ENCODE measurements at regions not wholly inside any gene's neighbourhood (a gene's known extent, or its start where the extent isn't known, plus 50 kb on each side); places are given as distances from the start of the nearest gene placed in this dataset.

DNA sequence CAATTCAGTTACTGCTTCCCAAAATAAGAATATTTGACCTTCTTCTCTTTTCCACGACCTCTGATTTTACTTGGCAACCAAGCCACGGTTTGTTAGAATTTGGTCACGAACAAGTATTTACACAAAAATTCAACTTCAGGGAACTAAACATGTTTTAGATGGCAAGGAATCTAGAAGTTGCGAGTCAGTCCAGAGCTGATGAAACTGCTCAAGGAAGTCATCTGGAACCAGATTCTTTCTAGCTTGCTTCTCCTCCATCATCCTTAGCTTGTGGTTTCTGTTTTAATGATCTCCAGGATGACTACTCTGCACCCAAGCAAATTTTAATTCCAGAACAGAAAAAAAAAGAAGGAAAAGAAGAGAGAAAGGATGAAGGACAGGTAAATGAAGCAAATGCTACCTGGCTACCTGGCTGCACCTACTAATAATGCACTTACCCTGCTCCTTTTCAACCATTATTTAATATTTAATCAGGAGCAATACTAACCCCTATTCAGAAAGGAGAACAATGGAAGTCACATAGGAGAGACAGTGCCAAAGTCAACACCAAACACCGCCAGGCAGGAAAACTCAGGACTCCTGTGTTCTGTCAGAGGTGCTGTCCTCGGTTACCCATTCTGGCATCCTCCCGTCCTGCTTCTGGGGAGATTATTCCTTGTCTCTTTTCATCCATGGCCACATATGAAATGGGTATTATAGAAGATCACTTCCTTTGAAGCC lies 54.2 kb upstream of the RGS7 start:
- ChIA-PET CTCF (no interaction called here), POLR2A (no interaction called here)
- ATAC-seq, result no peak
- Histone ChIP-seq H3K36me3 (ENCODE audit: control insufficient read depth, insufficient read depth, low read length) (no peaks in the 10 kb centered on the region), H3K4me1 (ENCODE audit: control insufficient read depth, insufficient read depth, low read length) (no peaks in the 10 kb centered on the region), H3K9me3 (ENCODE audit: control insufficient read depth, insufficient read depth, low read depth, low read length) (no peaks in the 10 kb centered on the region), H3K27ac (ENCODE audit: low read length) (no peak overlapping the region), H3K4me3 (ENCODE audit: low read depth in 2 of 2, low read length in 2 of 2) (no peak overlapping the region), H3K27me3 (ENCODE audit: control insufficient read depth, insufficient read depth, low read length) (no peaks in the 10 kb centered on the region; the same call in none of the 2 replicates)
- intact Hi-C loops (cut with micrococcal nuclease; ENCODE audit: unreplicated experiment), result no loop called here
- TF ChIP-seq, protein P1, sequence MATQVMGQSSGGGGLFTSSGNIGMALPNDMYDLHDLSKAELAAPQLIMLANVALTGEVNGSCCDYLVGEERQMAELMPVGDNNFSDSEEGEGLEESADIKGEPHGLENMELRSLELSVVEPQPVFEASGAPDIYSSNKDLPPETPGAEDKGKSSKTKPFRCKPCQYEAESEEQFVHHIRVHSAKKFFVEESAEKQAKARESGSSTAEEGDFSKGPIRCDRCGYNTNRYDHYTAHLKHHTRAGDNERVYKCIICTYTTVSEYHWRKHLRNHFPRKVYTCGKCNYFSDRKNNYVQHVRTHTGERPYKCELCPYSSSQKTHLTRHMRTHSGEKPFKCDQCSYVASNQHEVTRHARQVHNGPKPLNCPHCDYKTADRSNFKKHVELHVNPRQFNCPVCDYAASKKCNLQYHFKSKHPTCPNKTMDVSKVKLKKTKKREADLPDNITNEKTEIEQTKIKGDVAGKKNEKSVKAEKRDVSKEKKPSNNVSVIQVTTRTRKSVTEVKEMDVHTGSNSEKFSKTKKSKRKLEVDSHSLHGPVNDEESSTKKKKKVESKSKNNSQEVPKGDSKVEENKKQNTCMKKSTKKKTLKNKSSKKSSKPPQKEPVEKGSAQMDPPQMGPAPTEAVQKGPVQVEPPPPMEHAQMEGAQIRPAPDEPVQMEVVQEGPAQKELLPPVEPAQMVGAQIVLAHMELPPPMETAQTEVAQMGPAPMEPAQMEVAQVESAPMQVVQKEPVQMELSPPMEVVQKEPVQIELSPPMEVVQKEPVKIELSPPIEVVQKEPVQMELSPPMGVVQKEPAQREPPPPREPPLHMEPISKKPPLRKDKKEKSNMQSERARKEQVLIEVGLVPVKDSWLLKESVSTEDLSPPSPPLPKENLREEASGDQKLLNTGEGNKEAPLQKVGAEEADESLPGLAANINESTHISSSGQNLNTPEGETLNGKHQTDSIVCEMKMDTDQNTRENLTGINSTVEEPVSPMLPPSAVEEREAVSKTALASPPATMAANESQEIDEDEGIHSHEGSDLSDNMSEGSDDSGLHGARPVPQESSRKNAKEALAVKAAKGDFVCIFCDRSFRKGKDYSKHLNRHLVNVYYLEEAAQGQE (IDR thresholded peaks at IDR 0.05; ENCODE audit: insufficient read depth in 1 of 2, low read depth in 2 of 2, low read length in 1 of 2), result no peak
- TF ChIP-seq TCF7L2 (IDR thresholded peaks at IDR 0.05; ENCODE audit: low read depth, low read length) (no peak), SIN3A (IDR thresholded peaks at IDR 0.05; ENCODE audit: borderline replicate concordance, insufficient read depth, low read depth, low read length) (no peak), POLR2AphosphoS5 (IDR thresholded peaks at IDR 0.05; ENCODE audit: low read depth, low read length) (no peak)
- TF ChIP-seq, protein P2, sequence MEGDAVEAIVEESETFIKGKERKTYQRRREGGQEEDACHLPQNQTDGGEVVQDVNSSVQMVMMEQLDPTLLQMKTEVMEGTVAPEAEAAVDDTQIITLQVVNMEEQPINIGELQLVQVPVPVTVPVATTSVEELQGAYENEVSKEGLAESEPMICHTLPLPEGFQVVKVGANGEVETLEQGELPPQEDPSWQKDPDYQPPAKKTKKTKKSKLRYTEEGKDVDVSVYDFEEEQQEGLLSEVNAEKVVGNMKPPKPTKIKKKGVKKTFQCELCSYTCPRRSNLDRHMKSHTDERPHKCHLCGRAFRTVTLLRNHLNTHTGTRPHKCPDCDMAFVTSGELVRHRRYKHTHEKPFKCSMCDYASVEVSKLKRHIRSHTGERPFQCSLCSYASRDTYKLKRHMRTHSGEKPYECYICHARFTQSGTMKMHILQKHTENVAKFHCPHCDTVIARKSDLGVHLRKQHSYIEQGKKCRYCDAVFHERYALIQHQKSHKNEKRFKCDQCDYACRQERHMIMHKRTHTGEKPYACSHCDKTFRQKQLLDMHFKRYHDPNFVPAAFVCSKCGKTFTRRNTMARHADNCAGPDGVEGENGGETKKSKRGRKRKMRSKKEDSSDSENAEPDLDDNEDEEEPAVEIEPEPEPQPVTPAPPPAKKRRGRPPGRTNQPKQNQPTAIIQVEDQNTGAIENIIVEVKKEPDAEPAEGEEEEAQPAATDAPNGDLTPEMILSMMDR (IDR thresholded peaks at IDR 0.05), result no peak
- no peak for DNase-seq (ENCODE audit: low read depth, low spot score)
- in situ Hi-C loops (cut with HindIII; ENCODE audit: low pct_unique_long_range_greater_than_20kb, low sequenced_read_pairs), result no loop called here
- no TSS peak for BruUV-seq (replicated peaks)

DNA sequence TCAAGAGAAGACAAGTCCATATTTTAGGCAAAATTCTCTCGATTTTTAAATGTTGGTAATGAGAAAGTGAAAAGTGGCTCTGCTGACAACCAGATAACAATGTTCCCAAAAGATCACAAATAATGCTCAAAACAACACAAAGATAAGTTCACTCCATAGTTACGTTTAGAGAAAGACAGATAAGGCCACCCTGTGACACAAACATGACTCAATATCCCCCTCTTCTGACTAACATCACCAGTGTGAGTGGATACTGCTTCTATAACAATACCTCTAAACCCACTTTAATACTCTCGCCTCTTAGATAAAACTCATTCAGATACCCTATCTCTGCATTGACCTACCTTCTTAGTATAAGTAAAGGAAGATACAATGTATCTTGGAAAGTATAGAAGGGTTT lies 51.2 kb upstream of the RGS7 start:
- DNase-seq (ENCODE audit: low read depth, low spot score), result no peak
- Histone ChIP-seq H3K4me1 (ENCODE audit: control insufficient read depth, insufficient read depth, low read length) (no peaks in the 10 kb centered on the region), H3K36me3 (ENCODE audit: control insufficient read depth, insufficient read depth, low read length) (no peaks in the 10 kb centered on the region), H3K9me3 (ENCODE audit: control insufficient read depth, insufficient read depth, low read depth, low read length) (no peaks in the 10 kb centered on the region), H3K27ac (ENCODE audit: low read length) (no peak overlapping the region), H3K27me3 (ENCODE audit: control insufficient read depth, insufficient read depth, low read length) (no peaks in the 10 kb centered on the region; the same call in none of the 2 replicates), H3K4me3 (ENCODE audit: low read depth in 2 of 2, low read length in 2 of 2) (no peak overlapping the region)
- no TSS peak for BruUV-seq (replicated peaks)
- TF ChIP-seq POLR2AphosphoS5 (IDR thresholded peaks at IDR 0.05; ENCODE audit: low read depth, low read length), result no peak
- ATAC-seq, result no peak
- CTCF ChIA-PET, result no interaction called here
- intact Hi-C loops (cut with micrococcal nuclease; ENCODE audit: unreplicated experiment), result no loop called here
- POLR2A ChIA-PET, result interaction anchor here (0.6 kb wide), 1 partner anchor 226 kb away, joined by 3 read pairs; no protein-coding TSS in a partner anchor
- in situ Hi-C loops (cut with HindIII; ENCODE audit: low pct_unique_long_range_greater_than_20kb, low sequenced_read_pairs), result no loop called here

All from Panc1 (cell line).